ENCODE measurements at regions not wholly inside any gene's neighbourhood (a gene's known extent, or its start where the extent isn't known, plus 50 kb on each side); places are given as distances from the start of the nearest gene placed in this dataset.

GRCh38 chr4:130124066-130124465 is 1028.1 kb downstream of the C4orf33 start:
- TF ChIP-seq CTCF (IDR thresholded peaks at IDR 0.05; ENCODE audit: poor library complexity): no peak
- no peak for TF ChIP-seq EZH2phosphoT487 (IDR thresholded peaks at IDR 0.05; ENCODE audit: low read depth, severe bottlenecking, unreplicated experiment)
- TF ChIP-seq EZH2 (IDR thresholded peaks at IDR 0.05; ENCODE audit: borderline replicate concordance): no peak

Data from hepatocyte (in vitro differentiated cells).